DMS 273 (cell line): ENCODE measurements at regions not wholly inside any gene's neighbourhood (a gene's known extent, or its start where the extent isn't known, plus 50 kb on each side); places are given as distances from the start of the nearest gene placed in this dataset.
A peak's percentile ranks its signal among the peaks of the same experiment; 100 is the strongest.

Source experiments
- DNase-seq: peaks from one replicate; lab custom pipeline; 2025; ENCODE audit not compliant: unreplicated experiment; lab: John Stamatoyannopoulos, UW

- DNase-seq = no peak
Observed at GRCh38 chr20:40188319-40188718, 500.7 kb downstream of the MAFB start.

GRCh38 chr20:40186826-40187225, 502.2 kb downstream of the MAFB start:
- no peak for DNase-seq

- DNase-seq = no peak
Observed at GRCh38 chr20:40181676-40182075, 507.4 kb downstream of the MAFB start.

- no peak for DNase-seq
Observed at GRCh38 chr20:40176098-40176841, 512.8 kb downstream of the MAFB start.

- no peak for DNase-seq
Observed at GRCh38 chr20:40175296-40175695, 513.7 kb downstream of the MAFB start.

- DNase-seq = no peak
Observed at GRCh38 chr20:40173872-40174271, 515.2 kb downstream of the MAFB start.

GRCh38 chr20:40168981-40169620, 519.9 kb downstream of the MAFB start:
- no peak for DNase-seq

- no peak for DNase-seq
Observed at GRCh38 chr20:40161391-40161790, 527.6 kb downstream of the MAFB start.

GRCh38 chr20:40160097-40160550, 528.9 kb downstream of the MAFB start:
- DNase-seq = peak; percentile 75

GRCh38 chr20:40159276-40159675, 529.8 kb downstream of the MAFB start:
- no peak for DNase-seq

- no peak for DNase-seq
Observed at GRCh38 chr20:40156600-40157317, 532.3 kb downstream of the MAFB start.

- no peak for DNase-seq
Observed at GRCh38 chr20:40154514-40154913, 534.5 kb downstream of the MAFB start.

- DNase-seq = no peak
Observed at GRCh38 chr20:40148886-40149285, 540.1 kb downstream of the MAFB start.

GRCh38 chr20:40146071-40146470, 543.0 kb downstream of the MAFB start:
- DNase-seq = no peak

- no peak for DNase-seq
Observed at GRCh38 chr20:40144581-40144980, 544.5 kb downstream of the MAFB start.

GRCh38 chr20:40134176-40134575, 554.9 kb downstream of the MAFB start:
- DNase-seq = no peak

- no peak for DNase-seq
Observed at GRCh38 chr20:40120827-40121226, 568.2 kb downstream of the MAFB start.

GRCh38 chr20:40111282-40111681, 577.8 kb downstream of the MAFB start:
- DNase-seq = no peak

GRCh38 chr20:40110311-40110831, 578.7 kb downstream of the MAFB start:
- DNase-seq = no peak

- DNase-seq = no peak
Observed at GRCh38 chr20:40109136-40109535, 579.9 kb downstream of the MAFB start.

- no peak for DNase-seq
Observed at GRCh38 chr20:40108321-40108720, 580.7 kb downstream of the MAFB start.

- DNase-seq = no peak
Observed at GRCh38 chr20:40104959-40105358, 584.1 kb downstream of the MAFB start.
